ENCODE measurements at regions not wholly inside any gene's neighbourhood (a gene's known extent, or its start where the extent isn't known, plus 50 kb on each side); places are given as distances from the start of the nearest gene placed in this dataset.

DNA sequence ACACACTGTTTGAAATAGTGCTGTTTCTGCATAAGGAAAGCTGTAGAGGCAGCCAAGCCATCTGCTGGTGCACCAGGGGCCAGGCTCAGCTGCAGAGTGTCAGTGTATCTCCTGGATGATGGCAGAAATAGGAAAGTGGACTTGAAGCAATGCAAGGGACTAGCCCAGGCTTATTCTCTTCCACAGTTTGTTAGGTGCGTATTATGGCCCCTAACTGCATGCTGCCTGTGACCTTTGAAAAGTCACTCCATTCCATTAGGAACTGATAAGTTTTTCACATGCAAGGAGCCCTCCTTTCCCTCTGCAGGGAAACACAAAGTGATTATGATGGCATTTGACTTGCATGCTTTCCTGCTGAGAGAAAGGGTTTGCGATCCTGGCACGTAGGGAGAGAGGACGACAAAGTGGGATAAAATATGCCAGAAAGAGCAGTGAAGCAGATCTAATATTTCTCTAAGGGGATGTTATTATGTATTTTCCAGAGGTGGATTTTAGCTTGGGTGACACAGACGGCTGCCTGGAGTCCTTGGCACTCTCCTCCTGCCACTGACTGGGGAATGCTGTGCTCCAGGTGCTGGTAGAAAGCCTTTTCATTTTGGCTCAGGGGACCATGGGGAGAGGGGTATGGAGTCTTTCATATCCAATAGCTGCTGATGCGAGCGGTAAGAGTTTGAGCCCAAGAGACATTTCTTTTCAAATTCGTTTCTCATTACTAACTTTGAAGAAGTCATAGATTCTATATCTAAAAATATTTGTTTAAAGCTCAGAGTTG lies 402.1 kb upstream of the B3GALT2 start:
- no peak for TF ChIP-seq CTCF (IDR thresholded peaks at IDR 0.05; ENCODE audit: insufficient read depth in 1 of 2, low read depth in 1 of 2, low read length in 1 of 2, severe bottlenecking in 1 of 2, unreplicated experiment in 1 of 2)
- Histone ChIP-seq H3K36me3 (ENCODE audit: control insufficient read depth, insufficient read depth, low read length) (no peaks in the 10 kb centered on the region), H3K4me1 (no peaks in the 10 kb centered on the region), H3K9me3 (no peaks in the 10 kb centered on the region), H3K4me3 (ENCODE audit: low read depth, low read length) (no peak overlapping the region), H3K27me3 (replicated peaks; ENCODE audit: control insufficient read depth, insufficient read depth, low read length) (no peaks in the 10 kb centered on the region)
- CTCF ChIA-PET: no interaction called here
- H3K27ac Mint-ChIP-seq (ENCODE audit: unreplicated experiment): no peak overlapping the region
- peaks cover 8% of the 10 kb centered on the region for H3K9me3 Mint-ChIP-seq (ENCODE audit: unreplicated experiment)
- POLR2A ChIA-PET: no interaction called here
- H3K4me3 Mint-ChIP-seq (ENCODE audit: unreplicated experiment): no peak overlapping the region
- BruUV-seq (replicated peaks): no TSS peak
- peaks cover 8% of the 10 kb centered on the region for H3K27me3 Mint-ChIP-seq (ENCODE audit: insufficient read depth, unreplicated experiment)
- H3K4me1 Mint-ChIP-seq (ENCODE audit: low read depth, unreplicated experiment): no peaks in the 10 kb centered on the region
- H3K36me3 Mint-ChIP-seq (ENCODE audit: insufficient read depth, unreplicated experiment): no peaks in the 10 kb centered on the region
- DNase-seq: peak in 1 of 2 experiments; percentile 3
- intact Hi-C loops (cut with micrococcal nuclease; ENCODE audit: unreplicated experiment): no loop called here

GRCh38 chr1:193584731-193585239 lies 398.4 kb upstream of the B3GALT2 start:
- POLR2A ChIA-PET: no interaction called here
- no peaks in the 10 kb centered on the region for H3K36me3 ChIP-seq (ENCODE audit: control insufficient read depth, insufficient read depth, low read length)
- DNase-seq: no peak

DNA sequence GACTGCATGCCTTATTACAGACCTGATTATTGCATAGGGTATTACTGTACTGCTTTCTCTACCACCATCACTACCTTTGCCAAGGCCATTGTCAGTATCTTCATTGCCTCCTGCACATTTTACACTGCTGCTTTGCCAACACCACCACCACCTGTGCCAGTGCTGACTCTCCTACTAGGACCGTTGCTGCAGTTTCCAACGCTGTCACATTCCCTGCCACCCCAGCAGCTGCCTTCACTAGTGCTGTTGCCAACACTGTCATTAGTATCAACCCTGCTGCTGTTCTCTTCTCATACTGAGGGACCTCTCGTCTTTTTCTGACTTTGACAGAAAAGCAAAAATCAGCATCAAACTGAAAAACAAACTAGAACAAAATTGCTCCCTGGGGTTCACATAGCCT lies 394.9 kb upstream of the B3GALT2 start:
- Mint-ChIP-seq H3K4me3 (ENCODE audit: unreplicated experiment) (no peak overlapping the region), H3K9me3 (ENCODE audit: unreplicated experiment) (peaks cover 23% of the 10 kb centered on the region), H3K36me3 (ENCODE audit: insufficient read depth, unreplicated experiment) (no peaks in the 10 kb centered on the region), H3K27ac (ENCODE audit: unreplicated experiment) (no peak overlapping the region), H3K27me3 (ENCODE audit: insufficient read depth, unreplicated experiment) (peaks cover 7% of the 10 kb centered on the region), H3K4me1 (ENCODE audit: low read depth, unreplicated experiment) (no peaks in the 10 kb centered on the region)
- H3K9me3 ChIP-seq: no peaks in the 10 kb centered on the region
- H3K27me3 ChIP-seq (replicated peaks; ENCODE audit: control insufficient read depth, insufficient read depth, low read length): no peaks in the 10 kb centered on the region
- intact Hi-C loops (cut with micrococcal nuclease; ENCODE audit: unreplicated experiment): no loop called here
- no TSS peak for BruUV-seq (replicated peaks)
- ChIA-PET POLR2A (no interaction called here), CTCF (no interaction called here)
- no peak for TF ChIP-seq CTCF (IDR thresholded peaks at IDR 0.05; ENCODE audit: insufficient read depth in 1 of 2, low read depth in 1 of 2, low read length in 1 of 2, severe bottlenecking in 1 of 2, unreplicated experiment in 1 of 2)
- no peak overlapping the region for H3K4me3 ChIP-seq (ENCODE audit: low read depth, low read length)
- DNase-seq: no peak
- no peaks in the 10 kb centered on the region for H3K4me1 ChIP-seq
- H3K36me3 ChIP-seq (ENCODE audit: control insufficient read depth, insufficient read depth, low read length): no peaks in the 10 kb centered on the region

More at GRCh38 chr1:193584731-193585239, 398.4 kb upstream of the B3GALT2 start:
- H3K27ac Mint-ChIP-seq (ENCODE audit: unreplicated experiment): no peak overlapping the region
- no peak overlapping the region for H3K4me3 Mint-ChIP-seq (ENCODE audit: unreplicated experiment)
- Histone ChIP-seq H3K4me1 (no peaks in the 10 kb centered on the region), H3K27me3 (replicated peaks; ENCODE audit: control insufficient read depth, insufficient read depth, low read length) (no peaks in the 10 kb centered on the region), H3K4me3 (ENCODE audit: low read depth, low read length) (no peak overlapping the region), H3K9me3 (no peaks in the 10 kb centered on the region)
- no peaks in the 10 kb centered on the region for H3K36me3 Mint-ChIP-seq (ENCODE audit: insufficient read depth, unreplicated experiment)
- intact Hi-C loops (cut with micrococcal nuclease; ENCODE audit: unreplicated experiment): no loop called here
- H3K27me3 Mint-ChIP-seq (ENCODE audit: insufficient read depth, unreplicated experiment): peaks cover 11% of the 10 kb centered on the region
- no peaks in the 10 kb centered on the region for H3K4me1 Mint-ChIP-seq (ENCODE audit: low read depth, unreplicated experiment)
- no TSS peak for BruUV-seq (replicated peaks)
- CTCF ChIA-PET: interaction anchor here (0.7 kb wide), 1 partner anchor 24 kb away, joined by 4 read pairs; no protein-coding TSS in a partner anchor
- no peak for TF ChIP-seq CTCF (IDR thresholded peaks at IDR 0.05; ENCODE audit: insufficient read depth in 1 of 2, low read depth in 1 of 2, low read length in 1 of 2, severe bottlenecking in 1 of 2, unreplicated experiment in 1 of 2)
- peaks cover 23% of the 10 kb centered on the region for H3K9me3 Mint-ChIP-seq (ENCODE audit: unreplicated experiment)
